ENCODE measurements at regions not wholly inside any gene's neighbourhood (a gene's known extent, or its start where the extent isn't known, plus 50 kb on each side); places are given as distances from the start of the nearest gene placed in this dataset.

DNA sequence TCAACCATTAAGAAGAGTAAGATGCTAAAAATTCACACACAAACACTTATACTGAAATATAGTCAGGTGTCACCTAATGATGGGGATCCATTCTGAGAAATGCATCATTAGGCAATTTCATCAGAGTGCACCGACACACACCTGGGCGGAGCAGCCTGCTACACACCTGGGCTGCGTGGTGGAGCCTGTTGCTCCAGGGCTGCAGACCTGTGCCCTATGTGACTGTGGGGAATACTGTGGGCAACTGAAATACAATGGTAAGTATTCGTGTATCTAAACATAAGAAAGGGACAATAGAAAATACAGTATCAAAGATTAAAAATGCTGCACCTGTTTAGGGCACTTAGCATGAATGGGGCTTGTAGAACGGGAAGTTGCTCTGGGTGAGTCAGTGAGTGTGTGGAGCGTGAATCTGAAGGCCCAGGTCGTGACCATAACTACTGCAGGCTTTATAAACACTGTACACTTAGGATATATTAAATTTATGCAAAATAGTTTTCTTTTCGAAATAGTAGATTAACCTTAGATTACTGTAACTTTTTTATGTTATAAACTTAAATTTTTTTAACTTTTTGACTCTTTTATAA, 124.4 kb upstream of the AFDN start:
- CTCF ChIA-PET: no interaction called here
- Histone ChIP-seq H3K79me2 (ENCODE audit: control insufficient read depth, insufficient read depth, low read length) (no peaks in the 10 kb centered on the region), H3K9me3 (replicated peaks; ENCODE audit: control insufficient read depth, insufficient read depth, low read length) (no peaks in the 10 kb centered on the region), H3K27me3 (ENCODE audit: control insufficient read depth in 2 of 2, insufficient read depth in 2 of 2, low read length in 2 of 2) (no peaks in the 10 kb centered on the region), H3K4me3 (replicated peaks in 1 of 3; ENCODE audit: insufficient read depth in 1 of 3, low read depth in 1 of 3, low read length in 3 of 3) (no peak overlapping the region), H3K9me1 (replicated peaks; ENCODE audit: control insufficient read depth, extremely low read depth, insufficient read depth, low read length) (no peaks in the 10 kb centered on the region), H2AFZ (ENCODE audit: low read depth, low read length) (no peak overlapping the region), H4K20me1 (replicated peaks; ENCODE audit: control insufficient read depth, extremely low read depth, insufficient read depth, low read length) (no peaks in the 10 kb centered on the region), H3K36me3 (ENCODE audit: control insufficient read depth in 2 of 2, extremely low read depth in 1 of 2, insufficient read depth in 2 of 2, low read length in 2 of 2) (no peaks in the 10 kb centered on the region), H3K4me2 (ENCODE audit: insufficient read depth, low read length) (no peak overlapping the region), H3K9ac (replicated peaks; ENCODE audit: extremely low read depth, insufficient read depth, low read length) (no peak overlapping the region), H3K4me1 (ENCODE audit: control insufficient read depth, extremely low read depth, insufficient read depth, low read length) (peaks cover 22% of the 10 kb centered on the region), H3K27ac (ENCODE audit: insufficient read depth, low read depth, low read length) (no peak overlapping the region)
- intact Hi-C loops (cut with micrococcal nuclease): no loop called here
- no TSS peak for BruUV-seq (replicated peaks)
- POLR2A ChIA-PET: no interaction called here
- DNase-seq (ENCODE audit: low read depth, low spot score): no peak
- dilution Hi-C loops (cut with MboI; ENCODE audit: extremely low pct_ligation_motif_present, low sequenced_read_pairs): no loop called here
- TF ChIP-seq GATA2 (IDR thresholded peaks at IDR 0.05; ENCODE audit: insufficient read depth, insufficient read length, low read depth, low read length): no peak
- TF ChIP-seq MYC (IDR thresholded peaks at IDR 0.05; ENCODE audit: low read depth, low read length): no peak
- TF ChIP-seq POLR2AphosphoS5 (IDR thresholded peaks at IDR 0.05; ENCODE audit: insufficient read depth, low read depth, low read length): no peak
- TF ChIP-seq, protein P1, sequence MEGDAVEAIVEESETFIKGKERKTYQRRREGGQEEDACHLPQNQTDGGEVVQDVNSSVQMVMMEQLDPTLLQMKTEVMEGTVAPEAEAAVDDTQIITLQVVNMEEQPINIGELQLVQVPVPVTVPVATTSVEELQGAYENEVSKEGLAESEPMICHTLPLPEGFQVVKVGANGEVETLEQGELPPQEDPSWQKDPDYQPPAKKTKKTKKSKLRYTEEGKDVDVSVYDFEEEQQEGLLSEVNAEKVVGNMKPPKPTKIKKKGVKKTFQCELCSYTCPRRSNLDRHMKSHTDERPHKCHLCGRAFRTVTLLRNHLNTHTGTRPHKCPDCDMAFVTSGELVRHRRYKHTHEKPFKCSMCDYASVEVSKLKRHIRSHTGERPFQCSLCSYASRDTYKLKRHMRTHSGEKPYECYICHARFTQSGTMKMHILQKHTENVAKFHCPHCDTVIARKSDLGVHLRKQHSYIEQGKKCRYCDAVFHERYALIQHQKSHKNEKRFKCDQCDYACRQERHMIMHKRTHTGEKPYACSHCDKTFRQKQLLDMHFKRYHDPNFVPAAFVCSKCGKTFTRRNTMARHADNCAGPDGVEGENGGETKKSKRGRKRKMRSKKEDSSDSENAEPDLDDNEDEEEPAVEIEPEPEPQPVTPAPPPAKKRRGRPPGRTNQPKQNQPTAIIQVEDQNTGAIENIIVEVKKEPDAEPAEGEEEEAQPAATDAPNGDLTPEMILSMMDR (IDR thresholded peaks at IDR 0.05; ENCODE audit: extremely low read depth in 1 of 2, insufficient read depth in 1 of 2, low read depth in 1 of 2, low read length in 2 of 2): no peak
- TF ChIP-seq, protein P2, sequence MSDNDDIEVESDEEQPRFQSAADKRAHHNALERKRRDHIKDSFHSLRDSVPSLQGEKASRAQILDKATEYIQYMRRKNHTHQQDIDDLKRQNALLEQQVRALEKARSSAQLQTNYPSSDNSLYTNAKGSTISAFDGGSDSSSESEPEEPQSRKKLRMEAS (IDR thresholded peaks at IDR 0.05; ENCODE audit: insufficient read depth, insufficient read length): no peak
- no peak for TF ChIP-seq FOS (IDR thresholded peaks at IDR 0.05; ENCODE audit: borderline replicate concordance, insufficient read depth, low read length)
- TF ChIP-seq POLR2A (IDR thresholded peaks at IDR 0.05; ENCODE audit: low read depth, low read length): no peak
- FAIRE-seq: peak; percentile 63

All from endothelial cell of umbilical vein (primary cell).